ENCODE measurements at regions not wholly inside any gene's neighbourhood (a gene's known extent, or its start where the extent isn't known, plus 50 kb on each side); places are given as distances from the start of the nearest gene placed in this dataset.

- DNase-seq = no peak
Observed at GRCh38 chr7:128168667-128169210, 72.3 kb upstream of the LEP start.

GRCh38 chr7:128170461-128170860 lies 70.6 kb upstream of the LEP start:
- no peak for DNase-seq

DNA sequence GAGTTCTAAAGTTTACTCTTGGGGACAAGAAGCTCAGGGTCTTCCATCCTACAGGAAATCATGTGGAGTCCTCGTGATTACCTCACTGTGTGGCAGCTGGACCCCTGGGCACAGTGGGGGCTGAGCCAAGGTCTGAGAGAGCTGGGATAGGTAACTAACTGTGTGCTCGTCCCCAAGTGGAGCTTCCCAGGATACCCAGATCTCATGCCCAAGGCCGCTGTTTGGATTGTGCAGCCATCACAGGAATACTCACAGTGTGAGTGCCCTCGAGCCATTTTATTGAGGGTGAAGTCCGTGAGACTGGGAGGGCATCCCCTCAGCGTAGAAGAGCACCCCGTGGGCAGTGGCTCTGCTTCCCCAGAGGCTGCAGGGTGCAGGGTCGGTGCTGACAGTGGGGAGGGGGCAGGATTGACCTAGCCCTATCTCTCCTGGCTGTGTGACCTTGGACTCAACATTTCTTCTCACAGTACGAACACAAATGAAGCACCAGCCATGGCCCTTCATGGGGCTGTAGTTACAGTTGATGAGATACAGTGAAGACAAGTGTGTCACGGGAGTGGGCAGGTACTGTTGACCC lies 69.6 kb upstream of the LEP start:
- no peak for DNase-seq

DNA sequence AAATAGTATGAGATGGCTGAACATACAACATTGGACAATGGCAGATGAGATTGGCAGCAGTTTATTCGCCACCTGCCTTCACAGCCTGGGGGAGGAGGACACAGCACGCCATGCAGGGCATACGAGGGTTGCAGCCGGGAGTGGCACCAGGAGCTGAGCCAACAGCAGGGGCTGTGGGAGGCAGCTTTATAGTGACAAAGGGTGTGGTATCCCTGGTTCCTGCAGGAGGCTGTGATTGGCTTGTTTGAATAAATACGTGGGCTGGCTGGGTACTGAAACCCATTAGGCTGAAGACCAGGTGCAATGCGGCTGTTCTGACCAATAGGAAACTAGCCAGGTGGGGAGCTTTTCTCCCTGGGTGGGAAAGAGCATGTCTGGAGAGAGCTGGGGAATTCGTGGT lies 68.9 kb upstream of the LEP start:
- DNase-seq = no peak

DNA sequence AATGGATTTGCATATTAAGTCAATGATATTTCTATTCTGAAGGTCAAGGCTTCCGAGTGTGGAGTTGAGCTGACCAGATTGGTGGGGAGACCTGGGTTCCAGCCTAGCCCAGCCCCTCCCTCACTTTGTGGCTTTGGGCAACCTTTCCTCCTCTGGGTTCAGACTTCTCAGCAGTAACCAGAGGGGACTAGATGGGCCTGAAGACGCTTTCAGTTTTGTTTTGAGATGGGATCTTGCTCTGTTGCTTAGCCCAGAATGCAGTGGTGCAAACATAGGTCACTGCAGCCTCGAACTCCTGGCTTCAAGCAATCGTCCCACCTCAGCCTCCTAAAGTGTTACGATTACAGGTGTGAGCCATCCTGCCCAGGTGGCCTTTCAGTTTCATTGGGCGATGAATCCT lies 68.1 kb upstream of the LEP start:
- DNase-seq = no peak

DNA sequence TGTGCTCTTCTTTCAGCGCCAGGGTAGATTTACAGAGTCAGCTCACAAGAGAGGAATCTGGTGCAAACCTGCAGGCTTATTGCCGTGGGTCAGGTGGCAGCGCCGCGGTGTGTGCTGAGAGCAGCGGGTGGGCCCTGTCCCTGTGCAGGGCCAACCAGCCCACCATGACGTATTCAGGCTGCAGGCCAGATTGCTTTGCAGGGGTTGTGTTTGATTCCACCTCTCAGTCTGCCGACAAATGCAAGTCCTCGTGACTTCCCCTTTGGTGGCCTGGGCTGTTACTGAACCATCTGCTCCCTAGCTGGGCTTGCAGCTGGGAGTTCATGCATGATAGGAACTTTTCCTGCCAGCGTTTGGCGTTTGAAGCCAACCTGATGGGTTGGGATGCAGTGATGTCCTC lies 66.7 kb upstream of the LEP start:
- DNase-seq = peak in 1 of 2 donors; percentile 33

GRCh38 chr7:128176696-128177095 lies 64.4 kb upstream of the LEP start:
- no peak for DNase-seq

- DNase-seq = no peak
Observed at GRCh38 chr7:128177768-128178550, 63.1 kb upstream of the LEP start.

- DNase-seq = peak in 1 of 2 donors; percentile 11
Observed at GRCh38 chr7:128178611-128179010, 62.5 kb upstream of the LEP start.

DNA sequence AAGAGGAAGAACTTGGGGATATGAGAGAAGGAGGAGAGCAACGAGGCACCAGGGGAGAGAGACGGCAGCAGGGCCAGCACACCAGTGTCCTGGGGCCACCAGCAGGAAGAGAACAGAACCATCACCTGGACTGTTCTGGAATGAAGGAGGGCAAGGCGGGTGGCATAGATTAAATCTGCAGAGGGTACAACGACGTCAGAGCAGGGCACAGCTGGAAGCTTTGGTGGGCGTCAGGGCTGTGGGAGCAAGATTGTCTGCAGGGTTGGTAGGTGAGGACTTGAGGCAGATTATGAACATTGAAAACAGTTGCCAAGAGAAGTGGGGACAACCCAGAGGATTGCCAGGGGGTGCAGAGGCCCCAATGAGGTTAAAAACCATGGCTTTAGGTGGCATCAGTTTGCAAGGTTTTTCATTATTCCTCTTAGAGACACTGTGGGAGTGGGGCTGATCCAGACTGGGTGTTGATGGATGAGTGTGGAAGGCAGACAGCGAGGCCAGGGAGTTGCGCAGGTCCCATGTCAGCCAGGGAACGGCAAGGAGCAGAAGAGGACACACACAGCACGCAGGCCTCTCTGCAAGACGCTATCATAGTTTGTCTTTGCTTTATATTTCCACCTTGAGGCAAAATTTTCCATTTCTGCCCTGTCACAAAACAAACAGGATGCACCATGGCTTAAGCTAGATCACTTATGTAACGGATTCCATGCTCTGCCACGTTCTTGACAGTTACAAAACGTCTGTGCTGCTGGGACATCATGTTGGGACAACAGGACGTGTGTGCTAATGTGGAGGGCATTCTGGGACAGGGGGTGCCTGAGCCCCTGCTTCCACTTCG lies 52.5 kb upstream of the LEP start:
- DNase-seq = no peak

DNA sequence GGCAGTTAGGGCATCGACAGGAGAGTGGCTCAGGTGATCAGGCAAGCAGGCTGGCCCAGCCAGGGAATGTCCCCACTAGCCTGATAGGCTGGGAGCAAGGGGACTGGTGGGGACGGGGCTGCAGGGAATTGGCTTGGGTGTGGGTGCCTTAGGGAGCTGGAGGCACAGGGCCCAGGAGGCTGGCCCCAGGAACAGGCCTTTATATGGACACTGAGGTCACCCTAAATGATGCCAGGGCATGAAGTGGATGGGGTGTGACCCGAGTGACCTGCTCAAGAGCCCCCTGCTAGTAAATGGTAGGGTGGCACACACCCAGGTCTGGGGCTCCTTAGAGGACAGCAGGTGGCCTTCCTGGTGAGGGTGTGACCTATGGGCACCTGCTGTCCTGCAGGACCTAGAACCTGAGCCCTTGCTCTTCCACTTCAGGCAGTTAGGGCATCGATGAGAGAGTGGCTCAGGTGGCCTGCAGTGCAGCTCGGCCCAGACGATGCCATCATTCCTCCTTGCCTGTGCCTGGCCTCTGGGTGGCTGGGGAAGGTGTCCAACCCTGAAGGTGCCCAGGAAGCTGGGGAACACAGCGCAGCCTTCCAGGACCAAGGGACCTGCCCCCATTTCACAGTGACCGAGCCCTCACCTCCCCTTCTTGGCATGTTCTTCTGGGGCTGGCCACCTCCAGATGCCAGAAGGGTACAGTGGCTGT lies 51.7 kb upstream of the LEP start:
- no peak for DNase-seq

- DNase-seq = no peak
Observed at GRCh38 chr7:128190051-128190647, 50.9 kb upstream of the LEP start.

DNA sequence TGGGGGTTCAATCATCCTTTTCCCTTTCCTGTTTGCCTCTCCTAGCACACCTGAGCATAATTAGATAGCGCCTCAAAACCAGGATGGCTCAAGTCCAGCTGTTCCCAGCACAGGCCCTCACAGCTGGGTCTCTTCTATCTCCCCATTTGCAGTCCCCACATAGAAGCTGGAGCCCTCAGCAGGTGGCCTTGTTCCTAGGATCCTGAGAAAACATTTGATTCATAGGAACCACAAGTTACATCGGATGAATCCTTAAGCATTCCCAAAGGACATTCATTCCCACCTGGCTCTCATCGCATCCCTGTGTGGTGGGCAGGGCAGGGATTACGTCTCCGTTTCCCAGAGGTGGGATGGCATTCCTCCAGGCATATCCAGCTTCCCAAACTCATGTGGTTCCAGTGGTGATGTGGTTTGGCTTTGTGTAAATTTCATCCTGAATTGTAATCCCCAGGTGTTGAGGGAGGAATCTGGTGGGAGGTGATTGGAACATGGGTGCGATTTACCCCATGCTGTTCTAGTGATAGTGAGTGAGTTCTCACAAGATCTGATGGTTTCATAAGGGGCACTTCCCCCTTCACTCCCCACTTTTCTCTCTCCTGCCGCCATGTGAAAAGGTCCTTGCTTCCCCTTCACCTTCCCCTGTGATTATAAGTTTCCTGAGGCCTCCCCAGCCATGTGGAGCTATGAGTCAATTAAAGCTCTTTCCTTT lies 49.8 kb upstream of the LEP start:
- DNase-seq = no peak
